ENCODE measurements at regions not wholly inside any gene's neighbourhood (a gene's known extent, or its start where the extent isn't known, plus 50 kb on each side); places are given as distances from the start of the nearest gene placed in this dataset.

DNA sequence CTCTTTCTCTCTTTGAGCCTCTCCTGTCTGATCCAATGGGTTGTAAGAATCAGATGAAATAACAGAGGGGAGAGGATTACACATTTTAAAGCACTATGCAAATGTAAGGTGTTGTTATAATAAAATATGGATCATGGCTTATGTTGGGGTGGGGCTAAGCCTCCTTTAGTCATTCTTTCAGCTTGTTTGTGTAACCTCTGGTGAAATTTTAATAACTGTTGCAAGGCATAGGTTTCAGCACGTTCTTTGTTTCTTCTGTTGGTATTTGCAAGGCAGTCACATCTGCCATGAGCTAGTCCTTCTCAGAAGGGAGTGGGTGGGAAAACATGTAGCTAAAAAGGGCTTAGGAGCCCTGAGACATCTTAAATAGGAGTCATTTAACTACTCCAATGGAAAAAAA is 74.8 kb upstream of the FRMD6 start:
- TF ChIP-seq, protein P1, sequence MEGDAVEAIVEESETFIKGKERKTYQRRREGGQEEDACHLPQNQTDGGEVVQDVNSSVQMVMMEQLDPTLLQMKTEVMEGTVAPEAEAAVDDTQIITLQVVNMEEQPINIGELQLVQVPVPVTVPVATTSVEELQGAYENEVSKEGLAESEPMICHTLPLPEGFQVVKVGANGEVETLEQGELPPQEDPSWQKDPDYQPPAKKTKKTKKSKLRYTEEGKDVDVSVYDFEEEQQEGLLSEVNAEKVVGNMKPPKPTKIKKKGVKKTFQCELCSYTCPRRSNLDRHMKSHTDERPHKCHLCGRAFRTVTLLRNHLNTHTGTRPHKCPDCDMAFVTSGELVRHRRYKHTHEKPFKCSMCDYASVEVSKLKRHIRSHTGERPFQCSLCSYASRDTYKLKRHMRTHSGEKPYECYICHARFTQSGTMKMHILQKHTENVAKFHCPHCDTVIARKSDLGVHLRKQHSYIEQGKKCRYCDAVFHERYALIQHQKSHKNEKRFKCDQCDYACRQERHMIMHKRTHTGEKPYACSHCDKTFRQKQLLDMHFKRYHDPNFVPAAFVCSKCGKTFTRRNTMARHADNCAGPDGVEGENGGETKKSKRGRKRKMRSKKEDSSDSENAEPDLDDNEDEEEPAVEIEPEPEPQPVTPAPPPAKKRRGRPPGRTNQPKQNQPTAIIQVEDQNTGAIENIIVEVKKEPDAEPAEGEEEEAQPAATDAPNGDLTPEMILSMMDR (IDR thresholded peaks at IDR 0.05 in 2 of 3, conservative IDR thresholded peaks at IDR 0.05 in 1 of 3; ENCODE audit: borderline replicate concordance in 1 of 3, insufficient read depth in 1 of 3, low read depth in 2 of 3, low read length in 2 of 3) = no peak
- TF ChIP-seq CEBPB (IDR thresholded peaks at IDR 0.05; ENCODE audit: low read depth) = no peak
- no peak for TF ChIP-seq EZH2phosphoT487 (IDR thresholded peaks at IDR 0.05; ENCODE audit: borderline replicate concordance)
